Endothelial cell of hepatic sinusoid (primary cell): ENCODE measurements at regions not wholly inside any gene's neighbourhood (a gene's known extent, or its start where the extent isn't known, plus 50 kb on each side); places are given as distances from the start of the nearest gene placed in this dataset.

ENCODE experiments used
- in situ Hi-C: cut with HindIII; loops from 2 replicates; pipeline ENCODE4 v1.10.0; 2017; ENCODE audit warnings: low sequenced_read_pairs

GRCh38 chr13:90397503-90397902 is 950.0 kb upstream of the MIR17HG start:
- in situ Hi-C loops, result no loop called here

- in situ Hi-C loops, result no loop called here
Observed at GRCh38 chr13:90400372-90400771, 947.1 kb upstream of the MIR17HG start.

DNA sequence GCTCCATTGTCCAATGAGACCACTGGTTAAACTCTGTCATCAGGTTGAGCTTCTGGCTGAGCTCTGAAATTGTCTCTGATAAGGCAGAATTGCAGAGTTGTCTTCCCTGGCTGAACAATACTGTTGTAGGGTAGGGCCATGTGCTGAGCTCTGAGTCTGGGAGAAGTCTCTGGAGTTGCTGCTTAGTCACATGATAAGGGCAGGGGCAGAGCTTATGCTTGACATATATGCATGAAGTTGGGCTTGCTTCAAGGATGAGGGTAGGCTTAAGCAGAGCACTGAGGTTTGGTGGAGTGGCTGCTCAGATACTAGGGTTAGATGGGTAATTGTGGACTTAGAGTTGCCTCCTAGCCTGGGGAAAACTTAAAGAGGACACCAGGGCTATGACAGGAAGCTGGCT is 946.3 kb upstream of the MIR17HG start:
- in situ Hi-C loops, result no loop called here

GRCh38 chr13:90402102-90402501 is 945.4 kb upstream of the MIR17HG start:
- in situ Hi-C loops, result no loop called here

GRCh38 chr13:90402613-90403012 is 944.9 kb upstream of the MIR17HG start:
- in situ Hi-C loops, result no loop called here

GRCh38 chr13:90403330-90404082 is 944.0 kb upstream of the MIR17HG start:
- in situ Hi-C loops, result no loop called here

DNA sequence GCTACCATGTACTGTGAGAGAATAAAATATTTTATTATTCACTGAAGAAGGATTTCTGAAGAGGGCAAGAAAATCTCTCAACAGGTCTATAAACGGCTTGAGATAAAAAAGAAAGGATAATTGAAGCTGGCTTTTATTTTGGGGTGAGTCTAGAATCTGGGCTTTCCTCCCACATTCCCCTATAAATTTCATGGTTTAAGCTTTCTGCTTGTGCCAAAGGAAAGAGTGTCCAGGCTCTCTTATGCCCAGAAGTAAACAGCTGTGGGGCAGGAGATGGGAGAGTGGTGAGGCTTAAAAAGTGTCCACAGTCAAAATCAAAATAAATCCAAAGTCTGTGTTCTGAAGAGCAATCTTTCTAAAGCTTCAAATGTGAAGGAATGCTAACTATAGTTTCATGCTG is 942.2 kb upstream of the MIR17HG start:
- in situ Hi-C loops, result no loop called here

GRCh38 chr13:90412980-90413379 is 934.5 kb upstream of the MIR17HG start:
- in situ Hi-C loops, result no loop called here

DNA sequence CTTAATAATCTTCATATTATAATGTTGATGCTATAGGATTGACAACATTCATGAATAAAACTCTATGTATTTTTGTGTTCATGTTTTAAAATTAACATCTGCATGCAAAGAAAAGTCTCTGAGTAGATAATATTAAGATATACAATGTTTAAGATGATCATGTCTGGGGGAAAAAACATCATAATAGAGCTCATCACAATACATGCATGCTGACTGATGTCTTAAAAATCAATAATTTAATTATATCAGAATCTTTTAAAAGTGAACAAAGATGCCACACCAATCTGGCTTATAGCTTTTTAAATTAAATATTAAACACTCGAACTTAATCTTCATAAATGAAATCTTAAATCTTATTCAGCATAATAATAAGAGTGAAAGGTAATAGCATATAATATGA is 933.9 kb upstream of the MIR17HG start:
- in situ Hi-C loops, result no loop called here

- in situ Hi-C loops, result no loop called here
Observed at GRCh38 chr13:90414691-90415596, 932.5 kb upstream of the MIR17HG start.

GRCh38 chr13:90415902-90416301 is 931.6 kb upstream of the MIR17HG start:
- in situ Hi-C loops, result no loop called here

DNA sequence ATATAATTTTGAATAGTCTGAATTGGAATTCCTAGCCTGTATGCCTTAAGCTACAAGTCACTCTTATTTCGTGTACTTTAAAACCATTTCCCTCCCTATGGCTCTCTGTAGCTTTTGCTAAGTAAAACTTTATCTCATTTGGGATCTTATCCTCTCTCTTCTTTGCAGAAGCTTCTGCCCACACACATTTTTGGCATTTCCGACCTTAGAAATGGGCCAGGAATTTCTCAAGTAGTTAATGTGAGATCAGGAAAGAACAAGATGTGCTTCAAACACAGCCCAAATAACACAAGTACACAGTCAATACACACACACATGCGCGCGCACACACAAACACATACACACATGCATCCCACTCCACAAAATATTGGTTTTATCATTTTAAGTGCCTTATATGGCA is 931.0 kb upstream of the MIR17HG start:
- in situ Hi-C loops, result no loop called here

- in situ Hi-C loops, result no loop called here
Observed at GRCh38 chr13:90416938-90417337, 930.5 kb upstream of the MIR17HG start.

DNA sequence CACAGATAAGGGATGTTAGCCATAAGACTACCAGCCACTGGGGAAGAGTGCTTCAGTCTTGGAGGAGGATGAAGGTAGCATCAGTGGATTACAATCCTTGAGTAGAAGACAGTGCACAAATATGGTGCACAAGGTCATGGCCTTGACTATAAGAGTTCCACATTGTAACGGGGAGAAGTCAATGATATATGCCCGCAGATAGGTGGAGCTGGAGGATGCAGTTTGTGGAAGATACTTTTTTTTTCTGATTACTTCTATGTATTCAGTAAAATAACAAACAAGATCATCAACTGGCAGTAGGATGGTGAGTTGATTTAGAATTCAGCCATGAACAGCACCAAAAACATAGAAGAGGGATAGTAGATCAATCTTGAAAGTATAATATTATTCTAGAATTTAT is 926.8 kb upstream of the MIR17HG start:
- in situ Hi-C loops, result no loop called here

GRCh38 chr13:90427322-90428272 is 919.9 kb upstream of the MIR17HG start:
- in situ Hi-C loops, result no loop called here

DNA sequence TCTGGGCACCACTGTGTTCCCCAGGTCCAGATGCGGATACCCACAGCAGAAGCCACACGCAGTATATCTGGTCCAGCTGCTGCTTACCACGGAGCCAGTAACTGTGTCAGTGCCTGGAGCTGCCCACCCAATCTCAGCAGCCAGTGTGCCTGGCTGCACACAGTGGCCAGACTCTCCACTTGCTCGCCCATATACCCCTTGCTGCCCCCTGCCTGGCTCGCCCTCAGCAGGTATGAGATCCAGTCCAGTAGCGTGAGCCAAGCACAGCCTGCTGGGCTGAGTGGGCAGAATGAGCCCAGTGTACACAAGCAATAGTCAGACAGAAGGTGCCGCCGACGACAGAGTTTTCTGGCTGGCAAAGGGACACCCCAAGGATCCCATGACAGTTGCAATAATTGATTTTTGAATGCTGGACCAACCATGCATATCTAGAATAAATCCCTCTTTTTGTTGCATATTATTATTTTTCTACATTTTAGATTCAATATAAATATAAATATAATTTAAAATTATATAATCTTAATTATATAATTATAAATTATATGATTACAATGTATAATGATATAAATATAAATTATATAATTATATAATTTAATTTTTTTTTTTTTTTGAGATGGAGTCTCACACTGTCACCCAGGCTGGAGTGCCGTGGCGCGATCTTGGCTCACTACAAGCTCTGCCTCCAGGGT is 918.8 kb upstream of the MIR17HG start:
- in situ Hi-C loops, result no loop called here

- in situ Hi-C loops, result no loop called here
Observed at GRCh38 chr13:90430127-90430526, 917.4 kb upstream of the MIR17HG start.

DNA sequence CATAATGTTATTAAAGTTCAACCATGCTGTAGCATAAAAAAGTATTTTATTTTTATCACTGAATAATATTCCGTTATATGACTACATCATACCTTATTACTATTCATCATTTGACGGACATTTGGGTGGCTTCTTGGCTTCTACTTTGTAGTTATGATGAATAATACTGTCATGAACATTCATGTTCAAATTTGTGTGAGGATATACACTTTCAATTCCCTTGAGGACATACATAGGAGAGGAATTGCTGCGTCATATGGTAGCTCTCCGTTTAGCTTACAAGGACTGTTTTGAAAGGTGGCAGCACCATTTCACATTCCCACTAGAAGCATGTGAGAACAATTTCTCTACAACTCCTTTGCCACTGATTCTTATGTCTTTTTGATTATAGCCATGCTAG is 910.8 kb upstream of the MIR17HG start:
- in situ Hi-C loops, result no loop called here

GRCh38 chr13:90438576-90438975 is 908.9 kb upstream of the MIR17HG start:
- in situ Hi-C loops, result no loop called here

DNA sequence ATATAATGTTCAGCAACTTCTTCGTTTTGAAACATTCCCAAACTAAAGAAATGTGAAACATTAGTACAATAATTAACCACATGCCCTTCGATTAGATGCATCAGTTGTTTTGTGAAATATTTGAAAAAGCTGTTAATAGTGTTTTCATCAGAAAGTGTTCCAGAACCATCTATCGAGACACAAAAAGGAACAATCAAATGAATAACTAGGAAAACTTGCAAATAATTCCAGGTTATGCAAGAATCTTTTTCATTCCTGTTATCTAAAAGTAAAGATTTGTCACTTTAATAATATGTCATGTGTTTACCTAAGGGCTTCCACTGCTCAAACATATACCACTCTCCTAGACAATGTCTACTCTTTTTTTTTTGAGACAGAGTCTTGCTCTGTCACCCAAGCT is 904.2 kb upstream of the MIR17HG start:
- in situ Hi-C loops, result no loop called here
